ENCODE measurements at regions not wholly inside any gene's neighbourhood (a gene's known extent, or its start where the extent isn't known, plus 50 kb on each side); places are given as distances from the start of the nearest gene placed in this dataset.

DNA sequence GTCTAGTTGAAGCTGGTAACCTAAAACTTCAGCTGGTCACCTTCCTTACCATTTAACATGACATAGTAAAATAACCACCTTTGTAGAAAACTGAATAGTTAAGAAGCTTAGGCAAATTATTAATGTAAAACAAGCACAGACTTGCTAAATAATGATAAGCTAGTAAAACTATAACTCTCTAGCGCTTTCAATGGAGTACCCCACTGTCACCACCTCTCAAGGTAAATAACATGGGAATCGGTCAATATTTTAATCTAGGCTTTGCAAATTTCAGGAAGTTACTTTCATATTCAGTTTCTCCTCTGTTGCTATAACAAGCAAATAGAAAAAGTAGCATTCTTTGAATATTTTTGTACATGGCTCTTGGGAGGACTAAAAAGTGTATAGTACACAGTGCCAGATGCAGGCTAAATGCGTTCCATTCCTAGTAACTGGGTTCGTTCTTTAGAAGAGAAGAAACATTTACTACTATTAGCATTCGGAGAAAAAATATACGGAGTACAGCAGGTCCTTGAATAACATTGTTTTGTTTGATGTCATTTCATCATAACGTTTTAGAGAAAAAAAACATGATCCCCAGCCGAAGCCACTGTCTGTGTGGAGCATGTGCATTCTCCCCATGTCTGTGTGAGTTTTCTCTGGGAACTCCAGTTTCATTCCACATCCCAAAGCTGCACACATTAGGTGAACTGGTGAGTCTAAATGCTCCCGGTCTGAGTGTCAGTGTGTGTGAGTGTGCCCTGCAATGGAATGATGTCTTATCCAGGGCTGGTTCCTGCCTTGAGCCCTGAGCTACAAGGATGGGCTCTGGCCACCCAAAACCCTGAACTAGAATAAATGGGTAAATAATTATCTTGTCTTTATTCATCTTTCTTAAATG is 52.5 kb downstream of the EPRS1 start:
- no peak overlapping the region for H2BK5ac ChIP-seq (ENCODE audit: low read length)
- H3K56ac ChIP-seq (ENCODE audit: low read length): no peak overlapping the region
- H2AK5ac ChIP-seq (ENCODE audit: low read length): no peak overlapping the region
- H4K5ac ChIP-seq (ENCODE audit: low read length): no peak overlapping the region
- H3K18ac ChIP-seq (ENCODE audit: low read length): no peak overlapping the region
- no peak overlapping the region for H4K8ac ChIP-seq (ENCODE audit: low read depth, low read length)
- H3K79me1 ChIP-seq (ENCODE audit: low read length): no peaks in the 10 kb centered on the region
- no peaks in the 10 kb centered on the region for H3K36me3 ChIP-seq (ENCODE audit: control insufficient read depth, insufficient read depth, low read length)
- no CpG with 5 or more reads among the region's 9 CpGs for WGBS (ENCODE audit: extremely low coverage, insufficient coverage, low lambda C conversion rate)
- H3K79me2 ChIP-seq (ENCODE audit: control insufficient read depth, insufficient read depth, low read length): no peaks in the 10 kb centered on the region
- no peak for DNase-seq
- H3K27ac ChIP-seq (ENCODE audit: low read depth, low read length): no peak overlapping the region
- no peaks in the 10 kb centered on the region for H3K4me1 ChIP-seq (ENCODE audit: control insufficient read depth, low read depth, low read length)
- H3K23ac ChIP-seq (ENCODE audit: low read length): no peak overlapping the region
- no peak overlapping the region for H3K9ac ChIP-seq (ENCODE audit: low read length)
- no peak overlapping the region for H3K4me2 ChIP-seq (ENCODE audit: low read length)
- no peak overlapping the region for H3K4me3 ChIP-seq (ENCODE audit: low read length)
- no peaks in the 10 kb centered on the region for H3K27me3 ChIP-seq (ENCODE audit: insufficient read depth, low read length, poor library complexity)
- H2BK15ac ChIP-seq (replicated peaks; ENCODE audit: low read depth): no peak overlapping the region
- no peak overlapping the region for H3K4ac ChIP-seq (ENCODE audit: low read depth, low read length)
- no peak overlapping the region for H2BK120ac ChIP-seq (ENCODE audit: low read depth, low read length)

DNA sequence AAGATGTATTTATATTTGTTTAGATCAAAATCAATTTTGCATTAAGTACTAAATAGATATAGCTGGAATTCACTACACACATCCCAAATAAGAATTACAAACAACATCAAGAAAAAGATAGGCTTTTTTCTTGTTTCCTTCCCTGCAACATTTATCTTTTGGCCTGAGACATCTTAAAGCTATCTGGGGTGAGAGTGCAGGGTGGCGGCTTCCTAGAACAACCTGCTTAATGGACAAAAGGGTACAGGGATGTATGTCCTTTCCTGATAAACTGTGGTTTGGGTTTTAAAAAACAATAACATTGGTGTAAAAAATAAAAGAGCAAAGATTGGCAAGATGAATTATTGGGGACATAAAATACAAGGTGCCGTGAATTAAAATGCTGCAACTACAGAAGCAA is 54.4 kb downstream of the EPRS1 start:
- WGBS (ENCODE audit: extremely low coverage, insufficient coverage, low lambda C conversion rate): no CpG with 5 or more reads among the region's 2 CpGs
- Histone ChIP-seq H3K23ac (ENCODE audit: low read length) (no peak overlapping the region), H3K4ac (ENCODE audit: low read depth, low read length) (no peak overlapping the region), H3K79me2 (ENCODE audit: control insufficient read depth, insufficient read depth, low read length) (no peaks in the 10 kb centered on the region), H3K4me1 (ENCODE audit: control insufficient read depth, low read depth, low read length) (no peaks in the 10 kb centered on the region), H2BK5ac (ENCODE audit: low read length) (no peak overlapping the region), H4K5ac (ENCODE audit: low read length) (no peak overlapping the region), H2AK5ac (ENCODE audit: low read length) (no peak overlapping the region), H3K27me3 (ENCODE audit: insufficient read depth, low read length, poor library complexity) (no peaks in the 10 kb centered on the region), H2BK120ac (ENCODE audit: low read depth, low read length) (no peak overlapping the region), H3K4me3 (ENCODE audit: low read length) (no peak overlapping the region), H3K36me3 (ENCODE audit: control insufficient read depth, insufficient read depth, low read length) (no peaks in the 10 kb centered on the region), H3K18ac (ENCODE audit: low read length) (no peak overlapping the region), H4K8ac (ENCODE audit: low read depth, low read length) (no peak overlapping the region), H3K27ac (ENCODE audit: low read depth, low read length) (no peak overlapping the region), H3K79me1 (ENCODE audit: low read length) (no peaks in the 10 kb centered on the region), H2BK15ac (replicated peaks; ENCODE audit: low read depth) (no peak overlapping the region), H3K4me2 (ENCODE audit: low read length) (no peak overlapping the region), H3K56ac (ENCODE audit: low read length) (no peak overlapping the region), H3K9ac (ENCODE audit: low read length) (no peak overlapping the region)
- no peak for DNase-seq

DNA sequence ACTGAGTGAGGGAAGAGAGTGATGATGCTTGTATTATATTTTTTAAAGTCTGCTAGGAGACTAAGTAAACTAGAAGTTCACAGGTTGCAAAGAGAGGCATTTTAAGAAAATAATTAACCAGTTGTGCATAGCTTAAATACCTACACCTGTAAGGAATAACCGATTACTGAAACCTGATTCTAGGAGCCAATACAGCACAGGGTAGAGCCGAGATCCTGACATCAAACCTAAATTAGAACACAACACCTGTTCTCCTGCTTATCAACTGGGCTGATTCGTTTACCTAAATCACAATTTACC is 54.8 kb downstream of the EPRS1 start:
- H3K27ac ChIP-seq (ENCODE audit: low read depth, low read length): no peak overlapping the region
- no peak overlapping the region for H3K4me3 ChIP-seq (ENCODE audit: low read length)
- H3K79me2 ChIP-seq (ENCODE audit: control insufficient read depth, insufficient read depth, low read length): no peaks in the 10 kb centered on the region
- H3K23ac ChIP-seq (ENCODE audit: low read length): no peak overlapping the region
- H2BK5ac ChIP-seq (ENCODE audit: low read length): no peak overlapping the region
- no peak overlapping the region for H3K4ac ChIP-seq (ENCODE audit: low read depth, low read length)
- no peaks in the 10 kb centered on the region for H3K36me3 ChIP-seq (ENCODE audit: control insufficient read depth, insufficient read depth, low read length)
- no CpG with 5 or more reads among the region's 3 CpGs for WGBS (ENCODE audit: extremely low coverage, insufficient coverage, low lambda C conversion rate)
- no peak overlapping the region for H4K8ac ChIP-seq (ENCODE audit: low read depth, low read length)
- H3K27me3 ChIP-seq (ENCODE audit: insufficient read depth, low read length, poor library complexity): no peaks in the 10 kb centered on the region
- no peak overlapping the region for H2AK5ac ChIP-seq (ENCODE audit: low read length)
- H3K4me2 ChIP-seq (ENCODE audit: low read length): no peak overlapping the region
- no peaks in the 10 kb centered on the region for H3K79me1 ChIP-seq (ENCODE audit: low read length)
- H2BK15ac ChIP-seq (replicated peaks; ENCODE audit: low read depth): no peak overlapping the region
- H3K56ac ChIP-seq (ENCODE audit: low read length): no peak overlapping the region
- no peak overlapping the region for H3K18ac ChIP-seq (ENCODE audit: low read length)
- H3K4me1 ChIP-seq (ENCODE audit: control insufficient read depth, low read depth, low read length): no peaks in the 10 kb centered on the region
- no peak overlapping the region for H2BK120ac ChIP-seq (ENCODE audit: low read depth, low read length)
- no peak overlapping the region for H3K9ac ChIP-seq (ENCODE audit: low read length)
- no peak overlapping the region for H4K5ac ChIP-seq (ENCODE audit: low read length)
- DNase-seq: no peak

DNA sequence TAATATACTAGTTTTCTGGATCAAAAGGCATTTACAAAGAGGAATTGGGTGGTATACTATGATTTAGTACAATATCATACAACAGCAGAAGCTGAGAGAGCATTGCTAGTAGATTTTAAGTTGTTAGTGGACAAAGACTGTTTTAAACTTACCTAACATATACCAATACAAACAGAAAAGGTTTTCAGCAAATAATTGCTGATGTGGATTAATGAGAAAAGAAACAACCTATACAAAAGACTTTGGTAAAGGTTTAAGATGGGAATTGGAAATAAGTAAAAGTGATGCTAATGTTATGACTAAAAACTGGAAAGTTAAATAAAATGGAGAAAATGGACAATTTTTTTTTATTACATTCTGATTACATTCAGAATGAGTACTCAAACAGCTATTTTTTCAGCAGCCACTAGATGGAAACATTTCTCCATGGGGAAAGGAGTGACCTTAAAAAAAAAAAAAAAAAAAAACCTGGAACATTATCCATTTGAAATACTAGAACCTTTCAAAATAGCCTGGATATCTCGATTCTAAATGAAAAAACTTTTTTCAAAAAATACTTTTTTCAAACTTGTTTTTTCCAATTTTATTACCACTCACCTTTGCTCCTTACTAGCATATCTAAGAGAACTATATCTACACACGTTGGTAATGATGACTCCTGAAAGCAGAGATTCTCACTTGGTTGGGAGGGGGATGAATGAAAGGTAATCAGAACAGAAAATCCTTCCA is 55.4 kb downstream of the EPRS1 start:
- no peak overlapping the region for H2BK120ac ChIP-seq (ENCODE audit: low read depth, low read length)
- no peak overlapping the region for H4K8ac ChIP-seq (ENCODE audit: low read depth, low read length)
- DNase-seq: peak; percentile 28
- H3K4ac ChIP-seq (ENCODE audit: low read depth, low read length): no peak overlapping the region
- no peaks in the 10 kb centered on the region for H3K4me1 ChIP-seq (ENCODE audit: control insufficient read depth, low read depth, low read length)
- no peak overlapping the region for H3K4me3 ChIP-seq (ENCODE audit: low read length)
- H3K23ac ChIP-seq (ENCODE audit: low read length): no peak overlapping the region
- H2BK5ac ChIP-seq (ENCODE audit: low read length): no peak overlapping the region
- H2AK5ac ChIP-seq (ENCODE audit: low read length): no peak overlapping the region
- H3K36me3 ChIP-seq (ENCODE audit: control insufficient read depth, insufficient read depth, low read length): no peaks in the 10 kb centered on the region
- 100% methylated on average over 1 of the region's 2 CpGs for WGBS (ENCODE audit: extremely low coverage, insufficient coverage, low lambda C conversion rate)
- H3K27ac ChIP-seq (ENCODE audit: low read depth, low read length): no peak overlapping the region
- no peak overlapping the region for H3K9ac ChIP-seq (ENCODE audit: low read length)
- H3K18ac ChIP-seq (ENCODE audit: low read length): no peak overlapping the region
- H3K4me2 ChIP-seq (ENCODE audit: low read length): no peak overlapping the region
- H4K5ac ChIP-seq (ENCODE audit: low read length): no peak overlapping the region
- no peaks in the 10 kb centered on the region for H3K79me1 ChIP-seq (ENCODE audit: low read length)
- no peak overlapping the region for H3K56ac ChIP-seq (ENCODE audit: low read length)
- H3K27me3 ChIP-seq (ENCODE audit: insufficient read depth, low read length, poor library complexity): no peaks in the 10 kb centered on the region
- no peaks in the 10 kb centered on the region for H3K79me2 ChIP-seq (ENCODE audit: control insufficient read depth, insufficient read depth, low read length)
- no peak overlapping the region for H2BK15ac ChIP-seq (replicated peaks; ENCODE audit: low read depth)

DNA sequence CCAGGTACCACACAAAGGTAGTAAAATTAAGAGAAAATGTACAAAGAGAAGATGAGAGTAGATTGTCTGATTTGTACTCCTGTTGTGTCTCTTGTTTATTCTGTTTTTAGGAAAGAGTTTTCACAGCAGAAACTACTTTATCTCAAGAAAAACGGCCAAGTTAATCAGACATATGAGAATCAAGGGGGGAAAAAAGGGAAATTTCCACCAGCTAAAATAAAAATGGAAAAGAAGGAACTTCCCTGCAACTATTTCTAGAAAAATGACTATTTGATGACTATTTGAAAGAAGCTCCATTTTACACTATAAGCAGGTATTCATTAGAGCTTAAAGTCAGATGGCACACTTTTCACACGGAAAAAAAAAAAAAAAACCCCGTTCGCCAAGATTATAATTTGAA is 56.5 kb downstream of the EPRS1 start:
- H3K56ac ChIP-seq (ENCODE audit: low read length): no peak overlapping the region
- no peaks in the 10 kb centered on the region for H3K4me1 ChIP-seq (ENCODE audit: control insufficient read depth, low read depth, low read length)
- H3K79me1 ChIP-seq (ENCODE audit: low read length): no peaks in the 10 kb centered on the region
- no peak overlapping the region for H3K23ac ChIP-seq (ENCODE audit: low read length)
- no peak overlapping the region for H3K4ac ChIP-seq (ENCODE audit: low read depth, low read length)
- H2BK120ac ChIP-seq (ENCODE audit: low read depth, low read length): no peak overlapping the region
- H3K27me3 ChIP-seq (ENCODE audit: insufficient read depth, low read length, poor library complexity): no peaks in the 10 kb centered on the region
- no peak overlapping the region for H3K18ac ChIP-seq (ENCODE audit: low read length)
- H4K8ac ChIP-seq (ENCODE audit: low read depth, low read length): no peak overlapping the region
- no CpG with 5 or more reads among the region's 4 CpGs for WGBS (ENCODE audit: extremely low coverage, insufficient coverage, low lambda C conversion rate)
- no peak for DNase-seq
- H3K36me3 ChIP-seq (ENCODE audit: control insufficient read depth, insufficient read depth, low read length): no peaks in the 10 kb centered on the region
- H2BK15ac ChIP-seq (replicated peaks; ENCODE audit: low read depth): no peak overlapping the region
- no peak overlapping the region for H3K4me2 ChIP-seq (ENCODE audit: low read length)
- no peak overlapping the region for H2AK5ac ChIP-seq (ENCODE audit: low read length)
- no peak overlapping the region for H2BK5ac ChIP-seq (ENCODE audit: low read length)
- no peak overlapping the region for H3K9ac ChIP-seq (ENCODE audit: low read length)
- no peak overlapping the region for H3K4me3 ChIP-seq (ENCODE audit: low read length)
- H3K79me2 ChIP-seq (ENCODE audit: control insufficient read depth, insufficient read depth, low read length): no peaks in the 10 kb centered on the region
- no peak overlapping the region for H3K27ac ChIP-seq (ENCODE audit: low read depth, low read length)
- no peak overlapping the region for H4K5ac ChIP-seq (ENCODE audit: low read length)

Measured in mesendoderm (in vitro differentiated cells).